ENCODE measurements at regions not wholly inside any gene's neighbourhood (a gene's known extent, or its start where the extent isn't known, plus 50 kb on each side); places are given as distances from the start of the nearest gene placed in this dataset.

- H3K27me3 ChIP-seq (replicated peaks in 1 of 4; ENCODE audit: control extremely low read depth in 1 of 4, control insufficient read depth in 3 of 4, insufficient read depth in 4 of 4, low read length in 3 of 4): no peaks in the 10 kb centered on the region
- CTCF ChIA-PET: no interaction called here
- Mint-ChIP-seq H3K27me3 (no peaks in the 10 kb centered on the region), H3K9me3 (ENCODE audit: insufficient read depth) (peaks cover 1% of the 10 kb centered on the region), H3K4me1 (peaks cover 6% of the 10 kb centered on the region), H3K27ac (no peak overlapping the region), H3K4me3 (no peak overlapping the region)
- no peak for ATAC-seq (ENCODE audit: low read depth)
- no peak for TF ChIP-seq EZH2 (IDR thresholded peaks at IDR 0.05; ENCODE audit: borderline replicate concordance, insufficient read depth, low read depth, low read length, poor library complexity, severe bottlenecking)
- TF ChIP-seq CTCF (IDR thresholded peaks at IDR 0.05): no peak
- no peak overlapping the region for H2AFZ ChIP-seq (ENCODE audit: insufficient read depth, low read depth, low read length, poor library complexity, severe bottlenecking)
- no peaks in the 10 kb centered on the region for H3K79me2 ChIP-seq (ENCODE audit: control insufficient read depth, insufficient read depth, low read length)
- H3K4me3 ChIP-seq (ENCODE audit: control extremely low read depth in 1 of 5, extremely low read depth in 1 of 5, insufficient read depth in 1 of 5, low read depth in 2 of 5, low read length in 4 of 5): no peak overlapping the region
- no peak overlapping the region for H3K4me2 ChIP-seq (replicated peaks; ENCODE audit: low read depth, low read length, poor library complexity, severe bottlenecking)
- no peak overlapping the region for H3K27ac ChIP-seq (ENCODE audit: low read length in 2 of 2)
- POLR2A ChIA-PET: no interaction called here
- intact Hi-C loops (cut with micrococcal nuclease): no loop called here
- no peaks in the 10 kb centered on the region for H3K4me1 ChIP-seq (ENCODE audit: control insufficient read depth in 2 of 2, insufficient read depth in 2 of 2, low read length in 2 of 2)
- no peak overlapping the region for H3K9ac ChIP-seq (ENCODE audit: low read length)
- WGBS (ENCODE audit: insufficient coverage): 100% methylated on average over 1 of the region's 1 CpG
- H4K20me1 ChIP-seq (ENCODE audit: control insufficient read depth, insufficient read depth, low read length, poor library complexity, severe bottlenecking): no peaks in the 10 kb centered on the region
- H3K36me3 ChIP-seq (replicated peaks in 1 of 2; ENCODE audit: control extremely low read depth in 1 of 2, control insufficient read depth in 1 of 2, extremely low read depth in 1 of 2, insufficient read depth in 2 of 2, low read length in 1 of 2): no peaks in the 10 kb centered on the region
- H3K9me3 ChIP-seq (ENCODE audit: control extremely low read depth in 1 of 3, control insufficient read depth in 2 of 3, insufficient read depth in 1 of 3, low read length in 2 of 3): peaks cover 0 to 7% (median 0%) of the 10 kb centered on the region in 3 donors
- no peak for DNase-seq
Measured at GRCh38 chr14:44109036-44109435, 398.0 kb downstream of the FSCB start.

GRCh38 chr14:44108601-44109000 is 398.5 kb downstream of the FSCB start:
- H3K27ac ChIP-seq (ENCODE audit: low read length in 2 of 2): no peak overlapping the region
- POLR2A ChIA-PET: no interaction called here
- Mint-ChIP-seq H3K27ac (no peak overlapping the region), H3K27me3 (no peaks in the 10 kb centered on the region), H3K9me3 (ENCODE audit: insufficient read depth) (peaks cover 1% of the 10 kb centered on the region), H3K4me1 (peaks cover 5% of the 10 kb centered on the region), H3K4me3 (no peak overlapping the region)
- WGBS (ENCODE audit: insufficient coverage): no CpG with 5 or more reads among the region's 1 CpG
- ATAC-seq (ENCODE audit: low read depth) (no peak), DNase-seq (no peak)
- no peaks in the 10 kb centered on the region for H4K20me1 ChIP-seq (ENCODE audit: control insufficient read depth, insufficient read depth, low read length, poor library complexity, severe bottlenecking)
- no peaks in the 10 kb centered on the region for H3K27me3 ChIP-seq (replicated peaks in 1 of 4; ENCODE audit: control extremely low read depth in 1 of 4, control insufficient read depth in 3 of 4, insufficient read depth in 4 of 4, low read length in 3 of 4)
- no peak overlapping the region for H3K4me2 ChIP-seq (replicated peaks; ENCODE audit: low read depth, low read length, poor library complexity, severe bottlenecking)
- intact Hi-C loops (cut with micrococcal nuclease): no loop called here
- CTCF ChIA-PET: no interaction called here
- no peaks in the 10 kb centered on the region for H3K79me2 ChIP-seq (ENCODE audit: control insufficient read depth, insufficient read depth, low read length)
- peaks cover 0 to 7% (median 0%) of the 10 kb centered on the region in 3 donors for H3K9me3 ChIP-seq (ENCODE audit: control extremely low read depth in 1 of 3, control insufficient read depth in 2 of 3, insufficient read depth in 1 of 3, low read length in 2 of 3)
- H3K9ac ChIP-seq (ENCODE audit: low read length): no peak overlapping the region
- H3K4me3 ChIP-seq (ENCODE audit: control extremely low read depth in 1 of 5, extremely low read depth in 1 of 5, insufficient read depth in 1 of 5, low read depth in 2 of 5, low read length in 4 of 5): no peak overlapping the region
- no peak overlapping the region for H2AFZ ChIP-seq (ENCODE audit: insufficient read depth, low read depth, low read length, poor library complexity, severe bottlenecking)
- H3K4me1 ChIP-seq (ENCODE audit: control insufficient read depth in 2 of 2, insufficient read depth in 2 of 2, low read length in 2 of 2): no peaks in the 10 kb centered on the region
- H3K36me3 ChIP-seq (replicated peaks in 1 of 2; ENCODE audit: control extremely low read depth in 1 of 2, control insufficient read depth in 1 of 2, extremely low read depth in 1 of 2, insufficient read depth in 2 of 2, low read length in 1 of 2): no peaks in the 10 kb centered on the region
- no peak for TF ChIP-seq EZH2 (IDR thresholded peaks at IDR 0.05; ENCODE audit: borderline replicate concordance, insufficient read depth, low read depth, low read length, poor library complexity, severe bottlenecking)
- no peak for TF ChIP-seq CTCF (IDR thresholded peaks at IDR 0.05)

Measured in B cell (primary cell).